Liver (tissue), 3 donors: ENCODE measurements at regions not wholly inside any gene's neighbourhood (a gene's known extent, or its start where the extent isn't known, plus 50 kb on each side); places are given as distances from the start of the nearest gene placed in this dataset.

Experiments
- ATF3 ChIP-seq: IDR thresholded peaks from 2 replicates; pipeline ENCODE4 v1.6.1; 2016; ENCODE audit warnings: antibody characterized with exemption
- CTCF ChIP-seq: fragments of 150-350 bp; IDR thresholded peaks from 2 replicates; pipeline ENCODE4 v1.5.1; 2017; ENCODE audit warnings: improper control_type of control experiment, low read depth, low read length; ENCODE audit not compliant: missing input control
- EGR1 ChIP-seq, 2 donors: IDR thresholded peaks; 2 replicates each; pipeline ENCODE4 v1.6.1; 2016 to 2018; ENCODE audit warnings: antibody characterized with exemption in 2 of 2, low read depth in 2 of 2
- HNF4G ChIP-seq: IDR thresholded peaks from 2 replicates; pipeline ENCODE4 v1.6.1; 2016; ENCODE audit warnings: antibody characterized with exemption
- JUND ChIP-seq, 2 donors: IDR thresholded peaks; 2 replicates each; pipeline ENCODE4 v1.6.1; 2016; ENCODE audit warnings: antibody characterized with exemption in 2 of 2
- MAX ChIP-seq: IDR thresholded peaks from 2 replicates; pipeline ENCODE4 v1.6.1; 2016; ENCODE audit warnings: antibody characterized with exemption
- NR2F2 ChIP-seq: IDR thresholded peaks from 2 replicates; pipeline ENCODE4 v1.6.1; 2016; ENCODE audit warnings: antibody characterized with exemption
- RAD21 ChIP-seq, 2 donors: IDR thresholded peaks; 2 replicates each; pipeline ENCODE4 v1.6.1; 2016; ENCODE audit warnings: antibody characterized with exemption in 2 of 2, mild to moderate bottlenecking in 2 of 2
- SP1 ChIP-seq: IDR thresholded peaks from 2 replicates; pipeline ENCODE4 v1.6.1; 2018; ENCODE audit warnings: antibody characterized with exemption, mild to moderate bottlenecking
- TAF1 ChIP-seq: conservative IDR thresholded peaks from 2 replicates; pipeline ENCODE4 v1.6.1; 2016; ENCODE audit warnings: antibody characterized with exemption, mild to moderate bottlenecking
- YY1 ChIP-seq: IDR thresholded peaks from 2 replicates; pipeline ENCODE4 v1.6.1; 2016; ENCODE audit warnings: antibody characterized with exemption, mild to moderate bottlenecking
- ZBTB33 ChIP-seq: IDR thresholded peaks from 2 replicates; pipeline ENCODE4 v1.6.1; 2016; ENCODE audit warnings: antibody characterized with exemption
- donor health status: healthy.
- donor health status: healthy.

GRCh38 chr10:112054516-112054915 lies 129.0 kb downstream of the GPAM start:
- TF ChIP-seq CTCF (no peak), JUND (IDR thresholded peaks at IDR 0.05) (no peak), ATF3 (no peak), YY1 (no peak), TAF1 (no peak), RAD21 (IDR thresholded peaks at IDR 0.05) (no peak), NR2F2 (no peak), MAX (no peak), EGR1 (IDR thresholded peaks at IDR 0.05; ENCODE audit: low read depth in 2 of 2) (no peak), SP1 (no peak), HNF4G (no peak), ZBTB33 (no peak)
